MM.1S (cell line): ENCODE measurements at regions not wholly inside any gene's neighbourhood (a gene's known extent, or its start where the extent isn't known, plus 50 kb on each side); places are given as distances from the start of the nearest gene placed in this dataset.

Experiments
- DNase-seq: peaks from one replicate; pipeline ENCODE4 v3.0.0-alpha.2; 2015
- H2AFZ ChIP-seq: fragments of 300-600 bp; sonication (generic); 2 replicates; pipeline ENCODE4 v1.6.0; 2016; ENCODE audit warnings: antibody characterized with exemption, low read length
- H3F3A ChIP-seq: fragments of 300-600 bp; sonication (generic); 2 replicates; pipeline ENCODE4 v1.6.1; 2016; ENCODE audit warnings: mild to moderate bottlenecking, antibody characterized with exemption, low read length, moderate library complexity, mixed read lengths; ENCODE audit not compliant: insufficient read depth
- H3K27ac ChIP-seq: fragments of 300-600 bp; sonication (generic); 2 replicates; pipeline ENCODE4 v1.5.1; 2016; ENCODE audit warnings: mild to moderate bottlenecking, low read length
- H3K27me3 ChIP-seq: fragments of 300-600 bp; sonication (generic); replicated peaks from 2 replicates; pipeline ENCODE4 v1.6.0; 2016; ENCODE audit warnings: low read length; ENCODE audit not compliant: insufficient read depth
- H3K36me3 ChIP-seq: fragments of 300-600 bp; sonication (generic); replicated peaks from 2 replicates; pipeline ENCODE4 v1.6.1; 2016; ENCODE audit warnings: mild to moderate bottlenecking, low read length, mixed read lengths; ENCODE audit not compliant: insufficient read depth
- H3K4me1 ChIP-seq: fragments of 300-600 bp; sonication (generic); 2 replicates; pipeline ENCODE4 v1.6.1; 2016; ENCODE audit warnings: low read length, mixed read lengths
- H3K4me2 ChIP-seq: fragments of 300-600 bp; sonication (generic); 2 replicates; pipeline ENCODE4 v1.6.0; 2016; ENCODE audit warnings: low read depth, low read length
- H3K4me3 ChIP-seq: fragments of 300-600 bp; sonication (generic); 2 replicates; pipeline ENCODE4 v1.5.1; 2016; ENCODE audit warnings: low read length, mixed read lengths
- H3K79me2 ChIP-seq: fragments of 300-600 bp; sonication (generic); 2 replicates; pipeline ENCODE4 v1.6.1; 2016; ENCODE audit warnings: mixed run types, low read length, mixed read lengths
- H3K9ac ChIP-seq: fragments of 300-600 bp; sonication (generic); 2 replicates; pipeline ENCODE4 v1.6.1; 2016; ENCODE audit warnings: low read length, mixed read lengths
- H3K9me2 ChIP-seq: fragments of 300-600 bp; sonication (generic); replicated peaks from 2 replicates; pipeline ENCODE4 v1.6.1; 2016; ENCODE audit warnings: mild to moderate bottlenecking, low read length, mixed read lengths; ENCODE audit not compliant: insufficient read depth
- H3K9me3 ChIP-seq: fragments of 300-600 bp; sonication (generic); replicated peaks from 2 replicates; pipeline ENCODE4 v1.6.1; 2016; ENCODE audit warnings: mild to moderate bottlenecking, low read length, mixed read lengths; ENCODE audit not compliant: insufficient read depth
- H4K20me1 ChIP-seq: fragments of 300-600 bp; sonication (generic); 2 replicates; pipeline ENCODE4 v1.6.1; 2016; ENCODE audit warnings: mild to moderate bottlenecking, low read length, moderate library complexity, mixed read lengths; ENCODE audit not compliant: insufficient read depth
- EZH2 ChIP-seq: fragments of 300-600 bp; sonication (generic); optimal IDR thresholded peaks from 2 replicates; pipeline ENCODE3; 2017; ENCODE audit warnings: low read depth, mild to moderate bottlenecking, antibody characterized with exemption, low read length, mixed read lengths
- EZH2phosphoT487 ChIP-seq: fragments of 300-600 bp; sonication (generic); IDR thresholded peaks from 2 replicates; pipeline ENCODE4 v1.6.1; 2018; ENCODE audit warnings: antibody characterized with exemption, low read length
- TF ChIP-seq, protein P1 (sequence below): fragments of 300-600 bp; sonication (generic); IDR thresholded peaks from 2 replicates; pipeline ENCODE4 v1.5.1; 2016; ENCODE audit warnings: antibody characterized with exemption, low read length, mixed read lengths

DNA sequence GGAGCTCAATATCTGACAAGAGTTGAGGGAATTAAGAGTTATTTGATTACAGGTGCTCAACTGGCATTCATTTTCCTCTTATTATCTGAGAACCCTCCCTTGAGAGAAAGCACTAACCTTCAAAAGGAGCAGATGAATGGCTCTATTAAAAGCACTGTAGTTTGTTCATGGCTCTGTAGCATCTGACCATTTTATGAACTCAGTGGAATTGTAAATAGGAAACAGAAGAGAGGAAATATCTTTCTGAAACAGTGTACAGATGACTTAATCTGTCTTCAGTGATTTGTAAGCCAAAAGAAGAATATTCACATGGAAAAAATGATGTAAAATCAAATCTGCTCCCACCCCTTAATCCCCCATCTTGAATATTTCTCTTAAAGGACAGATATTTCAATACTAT lies 810.4 kb upstream of the GRAMD2B start:
- Histone ChIP-seq H3K9me2 (no peaks in the 10 kb centered on the region), H2AFZ (no peak overlapping the region), H3K9me3 (no peaks in the 10 kb centered on the region), H3K4me1 (no peaks in the 10 kb centered on the region), H3K27me3 (no peaks in the 10 kb centered on the region), H3K4me3 (no peak overlapping the region), H3K36me3 (no peaks in the 10 kb centered on the region), H3K79me2 (no peaks in the 10 kb centered on the region), H3K4me2 (no peak overlapping the region), H4K20me1 (no peaks in the 10 kb centered on the region), H3F3A (no peaks in the 10 kb centered on the region), H3K9ac (no peak overlapping the region), H3K27ac (no peak overlapping the region)
- TF ChIP-seq, protein P1, sequence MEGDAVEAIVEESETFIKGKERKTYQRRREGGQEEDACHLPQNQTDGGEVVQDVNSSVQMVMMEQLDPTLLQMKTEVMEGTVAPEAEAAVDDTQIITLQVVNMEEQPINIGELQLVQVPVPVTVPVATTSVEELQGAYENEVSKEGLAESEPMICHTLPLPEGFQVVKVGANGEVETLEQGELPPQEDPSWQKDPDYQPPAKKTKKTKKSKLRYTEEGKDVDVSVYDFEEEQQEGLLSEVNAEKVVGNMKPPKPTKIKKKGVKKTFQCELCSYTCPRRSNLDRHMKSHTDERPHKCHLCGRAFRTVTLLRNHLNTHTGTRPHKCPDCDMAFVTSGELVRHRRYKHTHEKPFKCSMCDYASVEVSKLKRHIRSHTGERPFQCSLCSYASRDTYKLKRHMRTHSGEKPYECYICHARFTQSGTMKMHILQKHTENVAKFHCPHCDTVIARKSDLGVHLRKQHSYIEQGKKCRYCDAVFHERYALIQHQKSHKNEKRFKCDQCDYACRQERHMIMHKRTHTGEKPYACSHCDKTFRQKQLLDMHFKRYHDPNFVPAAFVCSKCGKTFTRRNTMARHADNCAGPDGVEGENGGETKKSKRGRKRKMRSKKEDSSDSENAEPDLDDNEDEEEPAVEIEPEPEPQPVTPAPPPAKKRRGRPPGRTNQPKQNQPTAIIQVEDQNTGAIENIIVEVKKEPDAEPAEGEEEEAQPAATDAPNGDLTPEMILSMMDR, result no peak
- TF ChIP-seq EZH2 (no peak), EZH2phosphoT487 (no peak)
- no peak for DNase-seq

DNA sequence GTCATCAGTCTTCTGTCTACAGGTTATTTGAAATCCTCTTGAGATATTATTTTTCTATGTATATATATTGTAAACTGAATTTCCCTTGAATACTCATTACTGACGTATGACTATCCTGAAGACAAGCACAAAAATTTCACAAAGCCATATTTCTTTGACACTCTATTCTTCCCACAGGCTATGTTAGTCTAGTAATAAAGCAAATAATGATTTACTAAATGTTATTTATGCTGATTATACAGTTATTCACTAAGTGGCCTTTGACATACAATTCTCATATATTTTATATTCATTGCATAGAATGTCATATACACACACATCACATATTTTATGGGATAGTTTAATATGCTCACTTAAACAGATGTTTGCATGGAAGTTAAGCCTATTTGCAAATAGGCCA lies 793.0 kb upstream of the GRAMD2B start:
- Histone ChIP-seq H3K79me2 (no peaks in the 10 kb centered on the region), H3K9ac (no peak overlapping the region), H2AFZ (no peak overlapping the region), H3F3A (no peaks in the 10 kb centered on the region), H3K4me1 (no peaks in the 10 kb centered on the region), H3K27ac (no peak overlapping the region), H3K4me2 (no peak overlapping the region), H3K9me3 (no peaks in the 10 kb centered on the region), H3K36me3 (no peaks in the 10 kb centered on the region), H3K9me2 (no peaks in the 10 kb centered on the region), H4K20me1 (no peaks in the 10 kb centered on the region), H3K27me3 (no peaks in the 10 kb centered on the region), H3K4me3 (no peak overlapping the region)
- DNase-seq, result no peak
- TF ChIP-seq, protein P1, result no peak
- no peak for TF ChIP-seq EZH2phosphoT487
- TF ChIP-seq EZH2, result no peak

DNA sequence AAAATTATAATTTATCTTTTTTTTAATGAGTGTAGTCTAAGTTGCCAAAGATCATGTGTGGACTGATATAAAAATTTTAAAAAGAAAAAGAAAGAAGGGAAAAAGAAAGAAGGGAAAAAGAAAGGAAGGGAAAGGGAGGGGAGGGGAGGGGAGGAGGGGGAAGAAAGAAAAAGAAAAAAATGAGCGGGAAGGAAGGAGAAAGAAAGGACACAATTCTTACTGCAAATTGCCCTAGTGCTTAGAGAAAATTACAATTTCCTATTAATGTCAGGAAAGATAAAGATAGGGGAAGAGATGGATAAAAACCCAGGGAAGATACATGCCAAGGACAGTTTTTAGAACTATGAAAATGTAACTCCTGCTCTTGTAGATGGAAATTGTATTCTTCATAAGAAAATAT lies 789.7 kb upstream of the GRAMD2B start:
- H3K79me2 ChIP-seq, result no peaks in the 10 kb centered on the region
- H3K4me2 ChIP-seq, result no peak overlapping the region
- H3K4me1 ChIP-seq, result no peaks in the 10 kb centered on the region
- no peak overlapping the region for H3K27ac ChIP-seq
- H3K9ac ChIP-seq, result no peak overlapping the region
- H2AFZ ChIP-seq, result no peak overlapping the region
- no peaks in the 10 kb centered on the region for H3F3A ChIP-seq
- no peaks in the 10 kb centered on the region for H3K9me3 ChIP-seq
- TF ChIP-seq EZH2 (no peak), EZH2phosphoT487 (no peak)
- TF ChIP-seq, protein P1, result no peak
- H3K4me3 ChIP-seq, result no peak overlapping the region
- no peak for DNase-seq
- H3K27me3 ChIP-seq, result no peaks in the 10 kb centered on the region
- no peaks in the 10 kb centered on the region for H4K20me1 ChIP-seq
- H3K36me3 ChIP-seq, result no peaks in the 10 kb centered on the region
- H3K9me2 ChIP-seq, result no peaks in the 10 kb centered on the region
